ENCODE measurements at regions not wholly inside any gene's neighbourhood (a gene's known extent, or its start where the extent isn't known, plus 50 kb on each side); places are given as distances from the start of the nearest gene placed in this dataset.

- Histone ChIP-seq H3K9me3 (ENCODE audit: control insufficient read depth, low read depth, low read length) (no peaks in the 10 kb centered on the region), H3K79me2 (ENCODE audit: control insufficient read depth, insufficient read depth, low read length) (no peaks in the 10 kb centered on the region), H4K20me1 (ENCODE audit: control insufficient read depth, extremely low read depth, insufficient read depth, low read length) (no peaks in the 10 kb centered on the region), H3K27me3 (ENCODE audit: control insufficient read depth, extremely low read depth, insufficient read depth, low read length) (no peaks in the 10 kb centered on the region), H3K4me3 (ENCODE audit: control insufficient read depth in 2 of 3, extremely low read depth in 1 of 3, insufficient read depth in 2 of 3, low read depth in 1 of 3, low read length in 3 of 3) (no peak overlapping the region), H3K4me1 (ENCODE audit: control insufficient read depth, extremely low read depth, insufficient read depth, low read length) (no peaks in the 10 kb centered on the region), H2AFZ (ENCODE audit: control insufficient read depth, low read length) (no peak overlapping the region), H3K36me3 (ENCODE audit: control insufficient read depth in 2 of 2, extremely low read depth in 1 of 2, insufficient read depth in 2 of 2, low read length in 2 of 2) (no peaks in the 10 kb centered on the region), H3K27ac (ENCODE audit: control insufficient read depth, insufficient read depth, low read length) (no peak overlapping the region), H3K4me2 (ENCODE audit: control insufficient read depth, extremely low read depth, insufficient read depth, low read depth, low read length) (no peak overlapping the region), H3K9me1 (ENCODE audit: control insufficient read depth, extremely low read depth, insufficient read depth, low read length) (no peaks in the 10 kb centered on the region), H3K9ac (ENCODE audit: control insufficient read depth, extremely low read depth, insufficient read depth, low read length) (no peak overlapping the region)
- DNase-seq (ENCODE audit: low read depth, low spot score) (no peak), FAIRE-seq (no peak)
- TF ChIP-seq CTCF (optimal IDR thresholded peaks at IDR 0.05 in 1 of 3, IDR thresholded peaks at IDR 0.05 in 1 of 3, conservative IDR thresholded peaks at IDR 0.05 in 1 of 3; ENCODE audit: extremely low read depth in 1 of 3, insufficient read depth in 2 of 3, low read length in 3 of 3), result no peak
- no peak for TF ChIP-seq EZH2 (IDR thresholded peaks at IDR 0.05; ENCODE audit: low read length)
- dilution Hi-C loops (cut with MboI; ENCODE audit: extremely low pct_ligation_motif_present, low sequenced_read_pairs), result no loop called here
These were observed 1010.5 kb upstream of the NOVA1 start for GRCh38 chr14:27608377-27608776.

GRCh38 chr14:27612121-27612520 lies 1014.3 kb upstream of the NOVA1 start:
- H3K9me1 ChIP-seq (ENCODE audit: control insufficient read depth, extremely low read depth, insufficient read depth, low read length), result no peaks in the 10 kb centered on the region
- H3K9ac ChIP-seq (ENCODE audit: control insufficient read depth, extremely low read depth, insufficient read depth, low read length), result no peak overlapping the region
- no peak overlapping the region for H3K4me3 ChIP-seq (ENCODE audit: control insufficient read depth in 2 of 3, extremely low read depth in 1 of 3, insufficient read depth in 2 of 3, low read depth in 1 of 3, low read length in 3 of 3)
- no peaks in the 10 kb centered on the region for H3K27me3 ChIP-seq (ENCODE audit: control insufficient read depth, extremely low read depth, insufficient read depth, low read length)
- H3K9me3 ChIP-seq (ENCODE audit: control insufficient read depth, low read depth, low read length), result no peaks in the 10 kb centered on the region
- H3K4me1 ChIP-seq (ENCODE audit: control insufficient read depth, extremely low read depth, insufficient read depth, low read length), result no peaks in the 10 kb centered on the region
- H3K4me2 ChIP-seq (ENCODE audit: control insufficient read depth, extremely low read depth, insufficient read depth, low read depth, low read length), result no peak overlapping the region
- no peak for DNase-seq (ENCODE audit: low read depth, low spot score)
- H3K79me2 ChIP-seq (ENCODE audit: control insufficient read depth, insufficient read depth, low read length), result no peaks in the 10 kb centered on the region
- H2AFZ ChIP-seq (ENCODE audit: control insufficient read depth, low read length), result no peak overlapping the region
- H3K36me3 ChIP-seq (ENCODE audit: control insufficient read depth in 2 of 2, extremely low read depth in 1 of 2, insufficient read depth in 2 of 2, low read length in 2 of 2), result no peaks in the 10 kb centered on the region
- H3K27ac ChIP-seq (ENCODE audit: control insufficient read depth, insufficient read depth, low read length), result no peak overlapping the region
- H4K20me1 ChIP-seq (ENCODE audit: control insufficient read depth, extremely low read depth, insufficient read depth, low read length), result no peaks in the 10 kb centered on the region
- dilution Hi-C loops (cut with MboI; ENCODE audit: extremely low pct_ligation_motif_present, low sequenced_read_pairs), result no loop called here
- no peak for FAIRE-seq
- TF ChIP-seq EZH2 (IDR thresholded peaks at IDR 0.05; ENCODE audit: low read length), result no peak
- no peak for TF ChIP-seq CTCF (optimal IDR thresholded peaks at IDR 0.05 in 1 of 3, IDR thresholded peaks at IDR 0.05 in 1 of 3, conservative IDR thresholded peaks at IDR 0.05 in 1 of 3; ENCODE audit: extremely low read depth in 1 of 3, insufficient read depth in 2 of 3, low read length in 3 of 3)

Measured in keratinocyte (primary cell).